Naive thymus-derived CD8-positive, alpha-beta T cell (primary cell): ENCODE measurements at regions not wholly inside any gene's neighbourhood (a gene's known extent, or its start where the extent isn't known, plus 50 kb on each side); places are given as distances from the start of the nearest gene placed in this dataset.

ENCODE experiments used
- ATAC-seq, 2 donors: fragments of 150-1000 bp; cut with Tn5 transposase in 1 of 2; sonication (Bioruptor Pico), chemical (Tn5 transposase) in 1 of 2; 1 replicate in 1 of 2; 2 replicates in 1 of 2; pipeline ENCODE4 v1.10.0; 2021; ENCODE audit warnings: mild to moderate bottlenecking in 2 of 2, moderate library complexity in 2 of 2
- POLR2A ChIA-PET: fragments of 350-600 bp; sonication (Branson Sonifier 250); formaldehyde crosslinking; loops from one replicate; lab custom pipeline; 2021; ENCODE audit warnings: antibody characterized with exemption; lab: Charles Lee
- DNase-seq, 10 donors: peaks; one replicate each; pipeline versions ENCODE4 v3.0.0 to v3.0.0-alpha.2; 2020 to 2022
- H3K27ac Mint-ChIP-seq, 10 donors: one replicate each; pipeline ENCODE4 v1.8.0; 2020 to 2022; ENCODE audit warnings: mild to moderate bottlenecking in 10 of 10, mixed read lengths in 10 of 10, moderate library complexity in 4 of 10, inconsistent platforms in 1 of 10
- H3K27me3 Mint-ChIP-seq, 5 donors: one replicate each; pipeline ENCODE4 v1.8.0; 2021 to 2022; ENCODE audit warnings: mixed read lengths in 5 of 5
- H3K36me3 Mint-ChIP-seq, 3 donors: one replicate each; pipeline ENCODE4 v1.8.0; 2020 to 2022; ENCODE audit warnings: mixed read lengths in 3 of 3, mild to moderate bottlenecking in 2 of 3, inconsistent platforms in 1 of 3
- H3K4me1 Mint-ChIP-seq, 4 donors: one replicate each; pipeline ENCODE4 v1.8.0; 2021 to 2022; ENCODE audit warnings: mixed read lengths in 4 of 4
- H3K4me3 Mint-ChIP-seq, 10 donors: one replicate each; pipeline ENCODE4 v1.8.0; 2020 to 2022; ENCODE audit warnings: mild to moderate bottlenecking in 10 of 10, mixed read lengths in 10 of 10, moderate library complexity in 6 of 10, inconsistent platforms in 1 of 10
- H3K9me3 Mint-ChIP-seq, 9 donors: one replicate each; pipeline ENCODE4 v1.8.0; 2020 to 2022; ENCODE audit warnings: mixed read lengths in 9 of 9, mild to moderate bottlenecking in 3 of 9, inconsistent platforms in 1 of 9, moderate library complexity in 1 of 9

DNA sequence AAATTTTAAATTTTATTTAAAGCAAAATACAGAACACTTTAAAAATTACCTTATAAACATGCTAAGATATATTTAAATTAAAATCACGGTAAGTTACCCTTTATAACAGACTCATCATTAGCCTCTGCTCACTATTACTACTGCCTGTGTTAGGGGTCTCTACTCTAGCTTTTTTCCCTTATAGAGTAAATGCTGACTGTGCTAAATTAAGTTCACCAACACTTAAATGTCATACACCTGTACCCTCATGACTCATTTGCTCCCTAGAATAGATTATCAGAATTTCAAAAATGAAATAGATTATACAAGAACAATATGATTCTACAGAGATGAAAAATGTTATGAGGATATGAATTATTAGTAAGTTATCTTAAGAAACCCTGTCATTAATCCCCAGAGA is 131.1 kb upstream of the INPP4B start:
- Mint-ChIP-seq H3K4me1 (no peaks in the 10 kb centered on the region), H3K9me3 (no peaks in the 10 kb centered on the region), H3K27me3 (peaks cover 0 to 4% (median 0%) of the 10 kb centered on the region in 5 donors), H3K27ac (no peak overlapping the region), H3K4me3 (no peak overlapping the region), H3K36me3 (no peaks in the 10 kb centered on the region)
- ATAC-seq, result no peak
- POLR2A ChIA-PET, result no interaction called here
- DNase-seq, result no peak

DNA sequence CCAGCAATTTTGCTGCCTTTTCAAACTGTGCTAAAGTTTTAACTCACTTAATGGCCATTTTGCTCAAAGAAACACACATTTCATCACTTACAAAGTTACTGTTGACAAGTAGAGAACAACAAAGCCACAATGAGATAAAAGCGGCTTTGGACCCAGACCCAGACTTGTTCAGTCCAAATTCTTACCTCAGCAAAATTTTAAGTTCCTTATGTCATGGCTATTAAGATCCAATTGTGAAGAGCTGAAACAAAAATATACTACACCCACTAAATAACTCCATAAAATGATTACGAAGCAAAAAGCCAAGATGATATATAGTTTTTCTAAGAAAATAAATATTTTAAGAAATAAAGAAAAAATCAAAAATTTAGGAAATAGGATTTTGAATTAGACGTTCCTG is 137.0 kb upstream of the INPP4B start:
- Mint-ChIP-seq H3K4me1 (no peaks in the 10 kb centered on the region), H3K27ac (no peak overlapping the region), H3K36me3 (no peaks in the 10 kb centered on the region), H3K9me3 (peaks cover 0 to 11% (median 0%) of the 10 kb centered on the region in 9 donors), H3K27me3 (peaks cover 0 to 4% (median 0%) of the 10 kb centered on the region in 5 donors), H3K4me3 (no peak overlapping the region)
- DNase-seq (no peak), ATAC-seq (no peak)
- POLR2A ChIA-PET, result no interaction called here

DNA sequence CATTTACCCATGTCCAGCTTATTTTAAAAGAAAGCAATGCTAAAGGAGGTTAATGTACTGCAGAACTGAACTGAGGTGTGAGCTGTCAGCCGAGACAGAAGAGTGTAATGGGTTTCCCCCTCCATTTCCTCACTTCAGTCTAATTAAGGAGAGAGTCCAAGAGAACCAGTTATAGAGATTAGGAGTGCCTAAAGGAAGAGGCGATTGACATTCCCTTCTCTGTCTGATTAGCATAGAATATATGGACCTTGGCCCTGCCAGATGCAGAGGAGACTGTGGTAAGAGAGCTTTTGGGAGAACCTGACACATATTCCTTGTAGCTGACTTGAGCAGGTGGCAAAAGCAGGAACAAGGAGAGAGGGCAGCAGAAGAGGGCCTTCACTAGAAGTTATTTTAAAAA is 137.5 kb upstream of the INPP4B start:
- Mint-ChIP-seq H3K4me1 (no peaks in the 10 kb centered on the region), H3K9me3 (peaks cover 0 to 11% (median 0%) of the 10 kb centered on the region in 9 donors), H3K27me3 (peaks cover 0 to 4% (median 0%) of the 10 kb centered on the region in 5 donors), H3K27ac (no peak overlapping the region), H3K36me3 (no peaks in the 10 kb centered on the region), H3K4me3 (no peak overlapping the region)
- no peak for DNase-seq
- POLR2A ChIA-PET, result no interaction called here
- ATAC-seq, result no peak

DNA sequence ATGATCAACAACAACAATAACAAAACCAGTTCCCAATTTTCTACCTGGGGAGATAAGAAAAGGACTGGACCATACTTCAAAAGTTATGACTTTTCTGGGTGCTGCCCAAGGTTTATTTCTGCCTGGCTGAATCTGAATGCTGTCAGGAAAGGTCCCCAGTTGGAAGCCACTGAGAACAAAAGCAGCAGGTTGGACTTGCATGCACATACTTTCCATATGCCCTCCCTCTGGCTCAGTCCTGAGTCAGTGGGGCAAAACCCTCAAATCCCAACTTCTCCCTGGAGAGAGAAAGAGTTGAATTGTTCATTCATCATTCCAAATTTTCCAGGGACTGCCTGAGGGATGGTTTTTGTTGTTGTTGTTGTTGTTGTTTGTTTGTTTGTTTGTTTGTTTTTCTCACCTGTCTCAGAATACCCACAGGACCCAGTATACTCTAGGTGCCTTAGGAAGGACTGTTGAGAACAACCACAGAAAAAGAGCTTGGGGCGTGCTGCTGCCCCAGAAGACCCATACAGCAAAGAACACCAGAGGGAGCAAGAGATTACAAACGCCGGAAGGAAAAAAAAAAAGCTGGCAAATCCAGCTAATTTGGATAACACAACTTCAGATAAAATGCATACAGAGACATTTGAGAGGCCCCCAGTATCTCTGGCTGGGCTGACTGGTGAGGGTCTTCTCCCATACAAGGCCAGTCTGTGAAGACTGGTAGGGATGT is 138.9 kb upstream of the INPP4B start:
- Mint-ChIP-seq H3K4me3 (no peak overlapping the region), H3K4me1 (no peaks in the 10 kb centered on the region), H3K36me3 (peaks cover 0 to 9% (median 0%) of the 10 kb centered on the region in 3 donors), H3K27me3 (peaks cover 2 to 11% (median 6%) of the 10 kb centered on the region in 5 donors), H3K9me3 (peaks cover 0 to 22% (median 7%) of the 10 kb centered on the region in 9 donors), H3K27ac (peak overlapping the region in 1 of 10 donors; percentile 46)
- POLR2A ChIA-PET, result no interaction called here
- DNase-seq, result no peak
- no peak for ATAC-seq

DNA sequence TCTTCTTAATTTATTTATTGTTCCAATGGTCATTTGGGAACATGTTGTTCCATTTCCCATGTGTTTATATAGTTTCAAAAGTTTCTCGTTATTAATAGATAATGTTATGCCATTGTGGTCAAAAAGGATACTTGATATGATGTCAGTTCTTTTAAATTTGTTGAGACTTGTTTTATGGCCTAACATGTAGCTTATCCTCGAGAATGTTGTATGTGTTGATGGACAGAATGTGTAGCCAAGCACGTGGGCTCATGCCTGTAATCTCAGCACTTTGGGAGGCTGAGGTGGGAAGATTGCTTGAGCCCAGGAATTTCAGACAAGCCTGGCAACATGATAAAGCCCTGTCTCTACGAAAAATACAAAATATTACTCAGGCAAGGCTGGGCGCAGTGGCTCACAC is 168.5 kb upstream of the USP38 start:
- no peak overlapping the region for H3K27ac Mint-ChIP-seq
- H3K27me3 Mint-ChIP-seq, result peaks cover 0 to 8% (median 3%) of the 10 kb centered on the region in 5 donors
- H3K9me3 Mint-ChIP-seq, result peaks cover 2 to 28% (median 14%) of the 10 kb centered on the region in 9 donors

DNA sequence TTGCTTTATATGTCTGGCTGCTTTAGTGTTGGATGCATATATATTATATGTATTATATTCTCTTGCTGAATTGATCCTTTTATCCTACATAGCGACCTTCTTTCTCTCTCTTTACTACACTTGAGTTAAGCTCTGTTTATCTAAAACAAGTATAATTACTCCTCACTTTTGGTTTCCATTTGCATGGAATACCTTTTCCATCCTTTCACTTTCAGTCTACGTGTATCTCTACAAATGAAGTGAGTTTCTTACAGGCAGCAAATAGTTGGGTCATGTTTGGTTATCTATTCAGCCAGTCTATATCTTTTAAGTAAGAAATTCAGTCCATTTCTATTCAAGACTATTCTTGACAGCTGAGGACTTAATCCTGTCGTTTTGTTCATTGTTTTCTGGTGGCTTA is 167.5 kb upstream of the USP38 start:
- no peak for ATAC-seq

More for the DNA sequence above, 168.5 kb upstream of the USP38 start:
- H3K4me3 Mint-ChIP-seq, result no peak overlapping the region
- POLR2A ChIA-PET, result no interaction called here
- ATAC-seq, result no peak
- DNase-seq, result no peak
- H3K36me3 Mint-ChIP-seq, result peaks cover 0 to 5% (median 4%) of the 10 kb centered on the region in 3 donors
- no peaks in the 10 kb centered on the region for H3K4me1 Mint-ChIP-seq

DNA sequence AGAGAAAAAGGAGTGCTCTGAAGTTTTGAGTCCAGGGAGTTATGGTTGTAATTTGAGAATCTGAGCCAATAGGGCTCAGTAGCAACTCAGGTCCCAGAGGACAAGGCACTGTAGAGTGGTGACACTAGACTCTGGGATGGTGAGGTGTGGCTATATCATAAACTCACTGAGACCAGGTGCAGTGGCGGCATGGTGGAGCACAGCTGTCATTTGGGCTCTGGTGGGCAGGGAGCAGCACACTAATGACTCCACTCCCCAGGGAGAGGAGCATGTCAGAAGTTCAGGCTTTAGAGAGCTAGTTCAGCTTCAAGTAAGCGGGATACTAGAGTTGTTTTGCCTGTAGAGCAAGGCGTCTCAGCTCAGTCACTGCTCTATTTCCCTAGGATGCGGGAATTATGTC is 165.4 kb upstream of the USP38 start:
- POLR2A ChIA-PET, result no interaction called here
- no peak for DNase-seq
- no peak overlapping the region for H3K27ac Mint-ChIP-seq
- no peak overlapping the region for H3K4me3 Mint-ChIP-seq
- H3K9me3 Mint-ChIP-seq, result peaks cover 0 to 17% (median 3%) of the 10 kb centered on the region in 9 donors
- no peaks in the 10 kb centered on the region for H3K36me3 Mint-ChIP-seq
- H3K4me1 Mint-ChIP-seq, result peaks cover 0 to 2% (median 0%) of the 10 kb centered on the region in 4 donors
- peaks cover 0 to 8% (median 5%) of the 10 kb centered on the region in 5 donors for H3K27me3 Mint-ChIP-seq
- ATAC-seq, result no peak

More for the DNA sequence above, 167.5 kb upstream of the USP38 start:
- Mint-ChIP-seq H3K27me3 (peaks cover 0 to 8% (median 3%) of the 10 kb centered on the region in 5 donors), H3K9me3 (peaks cover 0 to 22% (median 9%) of the 10 kb centered on the region in 9 donors), H3K27ac (no peak overlapping the region), H3K36me3 (peaks cover 0 to 5% (median 0%) of the 10 kb centered on the region in 3 donors), H3K4me1 (no peaks in the 10 kb centered on the region), H3K4me3 (no peak overlapping the region)
- POLR2A ChIA-PET, result no interaction called here
- no peak for DNase-seq

DNA sequence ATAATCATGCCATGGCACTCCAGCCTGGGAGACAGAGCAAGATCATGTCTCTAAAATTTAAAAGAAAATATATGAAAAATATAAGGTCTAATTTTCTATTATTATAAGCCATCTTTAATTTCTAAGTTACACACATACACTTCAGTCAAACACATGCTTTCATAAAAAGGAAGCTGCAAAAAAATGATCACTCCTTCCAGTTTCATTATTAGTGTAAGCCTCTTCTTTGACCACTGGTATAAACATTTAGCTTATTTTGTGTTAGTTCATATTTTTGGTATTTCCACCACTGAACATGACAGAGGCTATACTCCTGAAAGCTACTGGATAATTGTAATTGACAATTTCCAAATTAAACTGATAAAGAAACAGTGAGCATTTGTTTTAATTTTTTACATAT is 163.3 kb upstream of the USP38 start:
- Mint-ChIP-seq H3K36me3 (no peaks in the 10 kb centered on the region), H3K4me3 (no peak overlapping the region), H3K4me1 (peaks cover 0 to 2% (median 0%) of the 10 kb centered on the region in 4 donors), H3K27ac (no peak overlapping the region), H3K9me3 (no peaks in the 10 kb centered on the region), H3K27me3 (peaks cover 0 to 9% (median 8%) of the 10 kb centered on the region in 5 donors)
- no peak for ATAC-seq
- POLR2A ChIA-PET, result no interaction called here
- DNase-seq, result no peak

DNA sequence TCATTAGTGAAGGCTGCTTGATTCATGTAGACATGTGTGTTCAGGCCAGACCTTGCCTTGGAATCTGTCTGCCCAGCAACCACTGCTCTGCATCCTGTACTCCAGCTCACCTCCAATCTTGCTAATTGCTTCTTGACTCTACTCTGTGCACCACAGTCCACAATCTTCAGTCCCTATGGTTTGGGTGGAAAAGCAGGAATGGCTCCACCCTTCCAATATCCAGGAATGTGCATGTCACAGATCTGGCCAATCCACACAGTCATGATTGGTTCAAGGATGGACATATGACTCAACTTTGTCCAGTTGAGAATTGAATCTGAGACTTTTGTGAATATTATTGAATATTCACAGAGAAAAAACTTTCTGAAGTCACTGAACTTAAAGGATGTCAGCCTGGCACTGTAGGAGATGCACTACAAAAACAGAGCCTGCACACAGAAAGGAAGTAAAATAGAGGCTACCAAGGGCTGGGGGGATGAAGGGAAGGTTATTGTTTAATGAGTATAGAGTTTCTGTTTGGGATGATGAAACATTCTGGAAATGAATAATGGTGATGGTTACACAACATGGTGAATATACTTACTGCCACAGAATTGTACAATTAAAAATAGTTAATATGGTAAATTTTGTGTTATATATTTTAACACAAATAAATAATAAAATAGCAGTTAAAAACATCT is 161.3 kb upstream of the USP38 start:
- POLR2A ChIA-PET, result no interaction called here
- DNase-seq, result no peak
- Mint-ChIP-seq H3K27me3 (peaks cover 0 to 9% (median 8%) of the 10 kb centered on the region in 5 donors), H3K27ac (no peak overlapping the region), H3K36me3 (no peaks in the 10 kb centered on the region), H3K9me3 (peaks cover 0 to 3% (median under 1%) of the 10 kb centered on the region in 9 donors), H3K4me1 (peaks cover 0 to 2% (median 0%) of the 10 kb centered on the region in 4 donors), H3K4me3 (no peak overlapping the region)
- no peak for ATAC-seq

DNA sequence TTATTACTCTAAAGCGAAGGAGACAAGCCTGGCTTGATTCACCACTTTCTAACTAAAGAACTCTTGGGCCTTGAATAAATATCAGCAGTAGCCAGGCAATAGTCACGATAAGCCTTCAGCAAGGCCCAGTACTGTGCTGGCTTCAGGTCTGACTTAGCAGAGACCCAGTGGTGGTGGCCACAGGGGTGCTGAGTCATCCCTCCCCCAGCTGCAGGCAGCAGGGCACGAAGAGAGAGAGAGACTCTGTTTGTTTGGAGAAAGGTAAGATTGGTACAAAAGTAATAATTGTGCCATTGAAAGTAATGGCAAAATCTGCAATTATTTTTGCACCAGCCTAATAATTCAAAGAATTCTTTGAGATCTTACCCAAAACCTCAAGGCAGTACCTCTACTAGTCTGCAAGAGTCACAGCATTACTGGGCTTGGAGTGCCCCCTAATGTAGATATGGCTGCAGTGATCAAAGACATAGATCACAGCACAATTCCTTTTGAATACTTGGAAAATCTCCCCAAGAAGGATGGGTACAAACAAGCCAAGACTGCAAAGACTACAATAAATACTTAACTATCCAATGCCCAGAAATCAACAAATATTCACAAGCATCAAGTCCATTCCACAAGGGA is 159.5 kb upstream of the USP38 start:
- Mint-ChIP-seq H3K4me3 (no peak overlapping the region), H3K36me3 (peaks cover 0 to 15% (median 2%) of the 10 kb centered on the region in 3 donors), H3K27ac (no peak overlapping the region), H3K27me3 (peaks cover 0 to 14% (median 3%) of the 10 kb centered on the region in 5 donors), H3K4me1 (peaks cover 0 to 2% (median 0%) of the 10 kb centered on the region in 4 donors), H3K9me3 (peaks cover 0 to 19% (median 14%) of the 10 kb centered on the region in 9 donors)
- DNase-seq, result no peak
- POLR2A ChIA-PET, result no interaction called here
- ATAC-seq, result no peak

DNA sequence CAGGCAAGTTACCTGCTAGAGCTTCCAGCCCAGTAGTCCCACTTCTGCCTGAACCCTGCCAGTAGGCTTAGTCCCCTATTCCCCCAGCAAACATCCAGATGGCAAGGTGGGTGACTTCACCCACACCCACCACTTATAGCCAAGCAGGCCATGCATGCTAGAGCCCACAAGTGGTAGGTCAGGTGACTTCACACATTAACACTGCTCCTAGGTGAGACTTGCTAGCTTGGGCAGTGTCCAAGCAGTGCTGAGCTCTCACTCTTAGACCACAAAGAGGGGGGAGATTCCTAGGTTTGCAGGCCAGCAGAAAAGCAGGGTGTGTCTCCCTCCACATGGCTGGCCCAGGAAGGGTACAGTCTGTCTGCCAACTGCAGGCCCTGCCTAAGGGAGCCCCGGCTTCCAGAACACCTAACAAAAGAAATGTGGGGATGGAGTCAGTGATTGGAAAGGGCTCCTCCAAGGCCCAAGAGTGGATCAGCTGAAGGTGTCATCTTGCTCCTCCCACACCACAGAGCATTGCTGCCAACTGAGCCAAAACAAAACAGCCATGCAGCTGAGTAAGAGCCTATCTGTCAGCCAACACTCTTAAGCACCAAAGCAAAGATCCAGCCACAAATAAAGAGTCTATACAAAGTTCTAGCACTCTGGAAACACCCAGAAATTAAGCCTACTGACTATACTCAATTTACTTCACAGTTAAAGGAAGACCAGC is 158.1 kb upstream of the USP38 start:
- peaks cover 0 to 15% (median 2%) of the 10 kb centered on the region in 3 donors for H3K36me3 Mint-ChIP-seq
- no peak for DNase-seq
- peaks cover 0 to 2% (median 0%) of the 10 kb centered on the region in 4 donors for H3K4me1 Mint-ChIP-seq
- H3K4me3 Mint-ChIP-seq, result no peak overlapping the region
- no peak for ATAC-seq
- POLR2A ChIA-PET, result no interaction called here
- peaks cover 0 to 29% (median 16%) of the 10 kb centered on the region in 9 donors for H3K9me3 Mint-ChIP-seq
- H3K27me3 Mint-ChIP-seq, result peaks cover 0 to 11% (median 3%) of the 10 kb centered on the region in 5 donors
- H3K27ac Mint-ChIP-seq, result no peak overlapping the region

DNA sequence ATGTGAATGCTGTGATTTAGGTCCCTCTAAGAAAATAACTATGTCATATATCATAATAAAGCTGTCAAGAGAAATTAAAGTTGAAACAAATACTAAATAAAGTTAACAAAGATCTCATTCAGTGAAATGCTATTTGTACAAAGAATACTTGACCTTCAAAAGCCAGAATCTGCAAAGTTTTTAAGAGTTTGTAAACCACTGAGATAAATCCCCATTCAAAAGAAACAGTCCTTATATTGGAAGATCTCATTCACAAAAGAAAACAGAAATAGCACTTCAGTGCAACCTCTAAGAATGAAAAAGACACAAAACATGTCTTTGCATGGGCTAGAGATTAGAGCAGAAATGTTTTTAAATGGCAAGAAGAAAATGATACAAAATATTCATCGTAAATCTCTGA is 149.1 kb upstream of the USP38 start:
- Mint-ChIP-seq H3K4me1 (no peaks in the 10 kb centered on the region), H3K27me3 (peaks cover 0 to 6% (median 0%) of the 10 kb centered on the region in 5 donors), H3K27ac (no peak overlapping the region), H3K36me3 (no peaks in the 10 kb centered on the region), H3K4me3 (no peak overlapping the region), H3K9me3 (peaks cover 0 to 6% (median 2%) of the 10 kb centered on the region in 9 donors)
- DNase-seq (no peak), ATAC-seq (no peak)
- POLR2A ChIA-PET, result no interaction called here
